GM23338 (cell line): ENCODE measurements at regions not wholly inside any gene's neighbourhood (a gene's known extent, or its start where the extent isn't known, plus 50 kb on each side); places are given as distances from the start of the nearest gene placed in this dataset.

Experiments used
- ATAC-seq: fragments of 200-7000 bp; cut with Tn5 transposase; 3 replicates; pipeline ENCODE4 v1.9.1; 2020
- DNase-seq: peaks from one replicate; pipeline ENCODE4 v3.0.0-alpha.2; 2015; ENCODE audit warnings: low spot score
- H2AFZ ChIP-seq: fragments of 200-600 bp; sonication (generic); 2 replicates; pipeline ENCODE4 v1.8.0; 2016; ENCODE audit warnings: antibody characterized with exemption, mild to moderate bottlenecking, moderate library complexity
- H3F3A ChIP-seq: fragments of 200-600 bp; sonication (generic); replicated peaks from 2 replicates; pipeline ENCODE4 v1.8.0; 2017; ENCODE audit warnings: antibody characterized with exemption, mixed run types, low read depth
- H3K27ac ChIP-seq: fragments of 200-600 bp; sonication (generic); 2 replicates; pipeline ENCODE4 v1.6.1; 2016; ENCODE audit warnings: low read depth
- H3K27me3 ChIP-seq: fragments of 200-600 bp; sonication (generic); 2 replicates; pipeline ENCODE4 v1.8.0; 2016; ENCODE audit warnings: mild to moderate bottlenecking, mixed run types, moderate library complexity; ENCODE audit not compliant: insufficient read depth
- H3K36me3 ChIP-seq: fragments of 200-600 bp; sonication (generic); 2 replicates; pipeline ENCODE4 v1.8.0; 2016; ENCODE audit warnings: mild to moderate bottlenecking; ENCODE audit not compliant: insufficient read depth
- H3K4me1 ChIP-seq: fragments of 200-600 bp; sonication (generic); 2 replicates; pipeline ENCODE4 v1.8.0; 2016; ENCODE audit warnings: mild to moderate bottlenecking, moderate library complexity; ENCODE audit not compliant: insufficient read depth
- H3K4me2 ChIP-seq: fragments of 200-600 bp; sonication (generic); 2 replicates; pipeline ENCODE4 v1.7.1; 2017; ENCODE audit warnings: mixed run types
- H3K4me3 ChIP-seq: fragments of 200-600 bp; sonication (generic); 2 replicates; pipeline ENCODE4 v1.6.1; 2016; ENCODE audit warnings: mixed run types
- H3K79me2 ChIP-seq: fragments of 200-600 bp; sonication (generic); replicated peaks from 2 replicates; pipeline ENCODE4 v1.8.0; 2017; ENCODE audit warnings: mild to moderate bottlenecking; ENCODE audit not compliant: insufficient read depth
- H3K9me2 ChIP-seq: fragments of 200-600 bp; sonication (generic); 2 replicates; pipeline ENCODE4 v1.8.0; 2017; ENCODE audit not compliant: insufficient read depth
- H4K20me1 ChIP-seq: fragments of 200-600 bp; sonication (generic); replicated peaks from 2 replicates; pipeline ENCODE4 v1.8.0; 2017; ENCODE audit warnings: mild to moderate bottlenecking; ENCODE audit not compliant: insufficient read depth
- H3K27ac Mint-ChIP-seq: 2 replicates; pipeline ENCODE4 v1.8.0; 2020; ENCODE audit warnings: inconsistent platforms, mild to moderate bottlenecking, moderate library complexity, mixed read lengths
- H3K27me3 Mint-ChIP-seq: 3 replicates; pipeline ENCODE4 v1.8.0; 2022; ENCODE audit warnings: low read depth, mild to moderate bottlenecking, moderate library complexity, mixed read lengths, inconsistent platforms; ENCODE audit not compliant: insufficient read depth, poor library complexity
- H3K36me3 Mint-ChIP-seq: 3 replicates; pipeline ENCODE4 v1.8.0; 2021; ENCODE audit warnings: low read depth, mild to moderate bottlenecking, inconsistent platforms, moderate library complexity, mixed read lengths
- H3K4me1 Mint-ChIP-seq: 3 replicates; pipeline ENCODE4 v1.8.0; 2020; ENCODE audit warnings: mild to moderate bottlenecking, inconsistent platforms, mixed read lengths
- H3K4me3 Mint-ChIP-seq: 3 replicates; pipeline ENCODE4 v1.8.0; 2021; ENCODE audit warnings: moderate library complexity, mild to moderate bottlenecking, inconsistent platforms, mixed read lengths
- H3K9me3 Mint-ChIP-seq: 3 replicates; pipeline ENCODE4 v1.8.0; 2020; ENCODE audit warnings: moderate library complexity, mild to moderate bottlenecking, inconsistent platforms, mixed read lengths
- CREB1 ChIP-seq: fragments of 250-450 bp; sonication (Bioruptor Pico); IDR thresholded peaks from 2 replicates; pipeline ENCODE4 v1.5.0; 2020; ENCODE audit warnings: low read depth, mild to moderate bottlenecking, moderate library complexity
- CTCF ChIP-seq, 2 experiments: fragments of 200-600 bp in 1 of 2; sonication (generic) in 1 of 2; conservative IDR thresholded peaks; 2 replicates each; pipeline versions ENCODE4 v1.5.1 to v1.6.1; 2016 to 2017; ENCODE audit warnings: antibody characterized with exemption in 2 of 2, low read depth in 2 of 2, mild to moderate bottlenecking in 2 of 2, moderate library complexity in 1 of 2
- ETS1 ChIP-seq: IDR thresholded peaks from 2 replicates; pipeline ENCODE4 v1.6.1; 2016; ENCODE audit warnings: antibody characterized with exemption
- EZH2 ChIP-seq: fragments of 200-600 bp; sonication (generic); IDR thresholded peaks from one replicate; pipeline ENCODE4 v1.8.0; 2017; ENCODE audit warnings: antibody characterized with exemption, mild to moderate bottlenecking, low read depth; ENCODE audit not compliant: unreplicated experiment
- EZH2phosphoT487 ChIP-seq: fragments of 200-600 bp; sonication (generic); IDR thresholded peaks from one replicate; pipeline ENCODE4 v1.8.1; 2018; ENCODE audit warnings: antibody characterized with exemption; ENCODE audit not compliant: unreplicated experiment
- JUNB ChIP-seq: IDR thresholded peaks from one replicate; pipeline ENCODE4 v1.6.1; 2016; ENCODE audit warnings: antibody characterized with exemption; ENCODE audit not compliant: unreplicated experiment
- NANOG ChIP-seq: IDR thresholded peaks from 2 replicates; pipeline ENCODE4 v1.6.1; 2016; ENCODE audit warnings: antibody characterized with exemption, borderline replicate concordance
- REST ChIP-seq: IDR thresholded peaks from one replicate; pipeline ENCODE4 v1.6.1; 2018; ENCODE audit warnings: antibody characterized with exemption; ENCODE audit not compliant: unreplicated experiment
- STAT1 ChIP-seq: IDR thresholded peaks from one replicate; pipeline ENCODE4 v1.6.1; 2016; ENCODE audit warnings: antibody characterized with exemption; ENCODE audit not compliant: unreplicated experiment
- ZNF114 ChIP-seq: fragments of 250-450 bp; sonication (Bioruptor Pico); IDR thresholded peaks from 2 replicates; pipeline ENCODE4 v1.5.0; 2020; ENCODE audit warnings: mild to moderate bottlenecking, moderate library complexity
- ZNF462 ChIP-seq: fragments of 250-450 bp; sonication (Bioruptor Pico); IDR thresholded peaks from 2 replicates; pipeline ENCODE4 v1.5.0; 2020; ENCODE audit warnings: mild to moderate bottlenecking, moderate library complexity

GRCh38 chr10:33556103-33556502 lies 221.6 kb upstream of the NRP1 start:
- Histone ChIP-seq H3K4me3 (no peak overlapping the region), H3K4me2 (no peak overlapping the region), H3K79me2 (no peaks in the 10 kb centered on the region), H2AFZ (no peak overlapping the region; the same call in 1 of the 2 replicates), H3K27me3 (no peaks in the 10 kb centered on the region), H3K27ac (no peak overlapping the region), H3K9me2 (peaks cover 24% of the 10 kb centered on the region; the same call in 1 of the 2 replicates), H3K36me3 (no peaks in the 10 kb centered on the region), H3F3A (no peaks in the 10 kb centered on the region), H4K20me1 (no peaks in the 10 kb centered on the region), H3K4me1 (peaks cover 35% of the 10 kb centered on the region)
- ATAC-seq (no peak), DNase-seq (no peak)
- Mint-ChIP-seq H3K27ac (no peak overlapping the region), H3K4me3 (no peak overlapping the region), H3K27me3 (peaks cover 5% of the 10 kb centered on the region), H3K4me1 (peaks cover 30% of the 10 kb centered on the region), H3K9me3 (no peaks in the 10 kb centered on the region), H3K36me3 (no peaks in the 10 kb centered on the region)
- TF ChIP-seq REST: no peak
- no peak for TF ChIP-seq JUNB
- TF ChIP-seq ZNF462 (CRISPR knock-in tag): no peak
- no peak for TF ChIP-seq ETS1
- no peak for TF ChIP-seq EZH2
- no peak for TF ChIP-seq CTCF (conservative IDR thresholded peaks at IDR 0.05; ENCODE audit: low read depth in 2 of 2)
- no peak for TF ChIP-seq STAT1
- no peak for TF ChIP-seq NANOG
- no peak for TF ChIP-seq ZNF114 (CRISPR knock-in tag)
- no peak for TF ChIP-seq CREB1 (CRISPR knock-in tag)
- no peak for TF ChIP-seq EZH2phosphoT487
